ENCODE measurements at regions not wholly inside any gene's neighbourhood (a gene's known extent, or its start where the extent isn't known, plus 50 kb on each side); places are given as distances from the start of the nearest gene placed in this dataset.

DNA sequence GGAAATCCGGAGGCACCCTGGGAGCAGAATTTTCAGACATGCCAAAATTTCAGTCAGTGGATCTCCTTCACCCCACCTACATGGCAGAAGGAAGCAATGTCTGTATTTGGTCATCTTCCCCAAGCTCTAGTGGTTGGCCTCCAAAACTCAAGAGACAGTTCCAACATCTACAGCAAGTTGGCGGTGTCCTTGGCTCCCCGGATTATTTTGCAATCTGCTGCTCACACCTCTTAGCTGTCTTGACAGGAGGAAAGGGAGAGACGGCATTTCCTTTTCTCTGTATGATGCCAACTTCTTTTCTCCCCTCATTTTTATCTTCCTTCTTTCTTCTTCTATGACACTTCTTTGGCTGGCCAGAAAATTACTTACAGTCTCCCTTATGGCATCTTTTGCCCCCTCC, 159.9 kb downstream of the SUCLA2 start:
- no peak for ATAC-seq (ENCODE audit: low read depth)
- Histone ChIP-seq H3K27me3 (ENCODE audit: insufficient read depth, poor library complexity, severe bottlenecking) (no peaks in the 10 kb centered on the region), H3K4me3 (ENCODE audit: severe bottlenecking) (no peak overlapping the region), H3K27ac (ENCODE audit: poor library complexity, severe bottlenecking) (no peak overlapping the region), H3K9me3 (ENCODE audit: severe bottlenecking) (no peaks in the 10 kb centered on the region), H3K4me1 (ENCODE audit: insufficient read depth, poor library complexity, severe bottlenecking) (peaks cover 7% of the 10 kb centered on the region), H3K36me3 (ENCODE audit: low read depth) (no peaks in the 10 kb centered on the region)
- TF ChIP-seq, protein P1, sequence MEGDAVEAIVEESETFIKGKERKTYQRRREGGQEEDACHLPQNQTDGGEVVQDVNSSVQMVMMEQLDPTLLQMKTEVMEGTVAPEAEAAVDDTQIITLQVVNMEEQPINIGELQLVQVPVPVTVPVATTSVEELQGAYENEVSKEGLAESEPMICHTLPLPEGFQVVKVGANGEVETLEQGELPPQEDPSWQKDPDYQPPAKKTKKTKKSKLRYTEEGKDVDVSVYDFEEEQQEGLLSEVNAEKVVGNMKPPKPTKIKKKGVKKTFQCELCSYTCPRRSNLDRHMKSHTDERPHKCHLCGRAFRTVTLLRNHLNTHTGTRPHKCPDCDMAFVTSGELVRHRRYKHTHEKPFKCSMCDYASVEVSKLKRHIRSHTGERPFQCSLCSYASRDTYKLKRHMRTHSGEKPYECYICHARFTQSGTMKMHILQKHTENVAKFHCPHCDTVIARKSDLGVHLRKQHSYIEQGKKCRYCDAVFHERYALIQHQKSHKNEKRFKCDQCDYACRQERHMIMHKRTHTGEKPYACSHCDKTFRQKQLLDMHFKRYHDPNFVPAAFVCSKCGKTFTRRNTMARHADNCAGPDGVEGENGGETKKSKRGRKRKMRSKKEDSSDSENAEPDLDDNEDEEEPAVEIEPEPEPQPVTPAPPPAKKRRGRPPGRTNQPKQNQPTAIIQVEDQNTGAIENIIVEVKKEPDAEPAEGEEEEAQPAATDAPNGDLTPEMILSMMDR (IDR thresholded peaks at IDR 0.05; ENCODE audit: poor library complexity, severe bottlenecking), result no peak
- no peak for DNase-seq (ENCODE audit: low spot score)

DNA sequence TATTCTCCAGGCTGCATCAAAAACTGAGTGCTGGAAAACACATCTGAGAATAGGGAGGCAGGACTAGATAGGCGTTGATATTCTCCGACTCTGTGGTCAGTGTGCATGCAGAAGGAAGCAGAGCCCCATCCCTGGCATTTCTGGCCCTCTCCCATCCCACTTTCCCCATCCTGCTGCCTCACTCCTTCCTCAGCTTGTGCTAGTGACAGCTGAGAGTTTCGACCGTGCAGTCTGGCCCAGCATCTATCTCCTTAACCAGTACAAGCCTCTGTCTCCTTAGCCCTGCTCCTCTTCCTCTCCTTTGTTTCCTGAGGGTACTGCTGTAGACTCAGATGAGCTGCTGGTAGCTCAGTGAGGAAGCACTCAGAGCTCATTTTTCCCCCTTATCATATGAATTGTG, 163.2 kb downstream of the SUCLA2 start:
- Histone ChIP-seq H3K4me3 (ENCODE audit: severe bottlenecking) (no peak overlapping the region), H3K9me3 (ENCODE audit: severe bottlenecking) (no peaks in the 10 kb centered on the region), H3K4me1 (ENCODE audit: insufficient read depth, poor library complexity, severe bottlenecking) (no peaks in the 10 kb centered on the region), H3K36me3 (ENCODE audit: low read depth) (no peaks in the 10 kb centered on the region), H3K27me3 (ENCODE audit: insufficient read depth, poor library complexity, severe bottlenecking) (no peaks in the 10 kb centered on the region), H3K27ac (ENCODE audit: poor library complexity, severe bottlenecking) (no peak overlapping the region)
- DNase-seq (ENCODE audit: low spot score) (no peak), ATAC-seq (ENCODE audit: low read depth) (no peak)
- TF ChIP-seq, protein P1 (IDR thresholded peaks at IDR 0.05; ENCODE audit: poor library complexity, severe bottlenecking), result no peak

DNA sequence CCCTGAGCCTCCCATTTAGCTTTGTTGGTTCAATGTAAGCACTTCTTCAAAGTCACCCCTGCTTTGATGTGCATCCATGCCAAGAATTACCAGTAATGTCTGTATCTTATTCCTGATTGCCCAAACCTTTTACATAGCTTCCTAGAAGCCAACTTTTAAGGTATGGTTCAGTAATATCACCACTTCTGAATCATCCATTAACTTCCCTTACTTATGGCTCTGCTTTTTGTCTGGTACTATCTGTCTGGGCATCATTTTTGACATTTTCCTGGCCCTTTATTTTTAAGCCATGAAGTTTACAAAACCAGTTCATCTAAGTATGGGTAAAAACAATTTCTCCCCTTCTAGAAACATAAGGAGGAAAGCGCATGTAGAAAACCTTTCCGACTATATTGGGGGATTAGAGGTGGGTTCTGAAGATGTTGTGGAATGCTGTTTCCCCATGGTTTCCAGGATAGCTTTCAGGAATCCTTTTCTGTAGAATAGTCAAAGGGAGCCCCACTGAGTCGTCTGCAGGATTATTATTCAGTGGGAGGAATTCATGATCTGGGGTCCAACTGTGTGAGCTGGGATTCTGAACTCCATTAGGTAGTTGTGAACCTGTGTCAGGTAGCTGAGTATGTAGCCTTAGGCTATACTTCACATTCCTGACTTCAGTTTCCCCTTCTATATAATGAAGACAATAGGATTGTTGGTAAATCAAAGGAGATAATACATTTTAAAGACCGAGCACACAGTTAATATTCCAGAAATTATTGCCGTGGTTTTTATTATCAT, 163.8 kb downstream of the SUCLA2 start:
- no peak for DNase-seq (ENCODE audit: low spot score)
- Histone ChIP-seq H3K4me3 (ENCODE audit: severe bottlenecking) (no peak overlapping the region), H3K36me3 (ENCODE audit: low read depth) (no peaks in the 10 kb centered on the region), H3K27me3 (ENCODE audit: insufficient read depth, poor library complexity, severe bottlenecking) (no peaks in the 10 kb centered on the region), H3K9me3 (ENCODE audit: severe bottlenecking) (no peaks in the 10 kb centered on the region), H3K4me1 (ENCODE audit: insufficient read depth, poor library complexity, severe bottlenecking) (no peaks in the 10 kb centered on the region), H3K27ac (ENCODE audit: poor library complexity, severe bottlenecking) (no peak overlapping the region)
- TF ChIP-seq, protein P1 (IDR thresholded peaks at IDR 0.05; ENCODE audit: poor library complexity, severe bottlenecking), result no peak
- ATAC-seq (ENCODE audit: low read depth), result no peak

DNA sequence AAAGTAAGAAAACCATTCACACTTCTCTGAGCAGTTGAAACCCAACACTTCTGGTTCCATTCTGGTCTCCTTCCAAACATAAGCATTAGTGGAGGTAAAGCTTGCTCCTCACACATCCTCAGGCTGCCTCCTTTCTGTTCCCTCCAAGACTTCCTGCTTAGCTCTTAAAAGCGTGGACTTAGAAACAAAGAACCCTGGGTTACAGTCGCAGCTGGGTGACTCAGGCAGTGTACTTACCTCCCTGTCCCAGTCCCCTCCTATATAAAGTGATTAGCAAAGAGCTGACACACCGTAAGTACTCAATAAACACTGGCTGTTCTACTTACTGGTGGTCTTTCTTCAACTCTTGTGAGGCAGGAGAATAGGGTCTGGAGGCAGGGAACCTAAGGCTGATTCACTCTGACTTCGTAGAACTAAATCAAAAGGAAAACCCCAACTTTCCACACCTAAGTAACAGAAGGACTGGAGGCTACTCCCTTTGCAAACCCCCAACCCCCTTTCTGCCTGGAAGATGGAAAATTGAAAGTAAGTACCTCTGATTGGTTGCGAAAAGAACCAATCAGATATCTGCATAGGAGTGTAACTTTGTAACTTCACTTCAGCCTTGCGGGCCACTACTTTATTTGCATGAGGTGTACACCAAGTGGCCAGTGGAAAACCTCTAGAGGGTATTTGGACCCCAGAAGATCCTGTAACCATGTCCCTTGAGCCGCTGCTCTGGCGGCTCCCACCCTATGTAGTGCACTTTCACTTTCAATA, 165.4 kb downstream of the SUCLA2 start:
- DNase-seq (ENCODE audit: low spot score), result no peak
- Histone ChIP-seq H3K27me3 (ENCODE audit: insufficient read depth, poor library complexity, severe bottlenecking) (no peaks in the 10 kb centered on the region), H3K4me1 (ENCODE audit: insufficient read depth, poor library complexity, severe bottlenecking) (no peaks in the 10 kb centered on the region), H3K9me3 (ENCODE audit: severe bottlenecking) (no peaks in the 10 kb centered on the region), H3K27ac (ENCODE audit: poor library complexity, severe bottlenecking) (no peak overlapping the region), H3K4me3 (ENCODE audit: severe bottlenecking) (no peak overlapping the region), H3K36me3 (ENCODE audit: low read depth) (no peaks in the 10 kb centered on the region)
- ATAC-seq (ENCODE audit: low read depth), result no peak
- TF ChIP-seq, protein P1 (IDR thresholded peaks at IDR 0.05; ENCODE audit: poor library complexity, severe bottlenecking), result no peak

All from RWPE2 (cell line).